Right lobe of liver (tissue), 4 donors: ENCODE measurements at regions not wholly inside any gene's neighbourhood (a gene's known extent, or its start where the extent isn't known, plus 50 kb on each side); places are given as distances from the start of the nearest gene placed in this dataset.

Experiments
- CTCF ChIP-seq, 4 donors: fragments of 200-600 bp in 3 of 4; fragments of 450-650 bp in 1 of 4; IDR thresholded peaks; one replicate each; pipeline versions ENCODE4 v1.5.1 to v1.8.0; 2016 to 2022; ENCODE audit warnings: antibody characterized with exemption in 4 of 4, mild to moderate bottlenecking in 2 of 4
- POLR2A ChIP-seq: fragments of 450-650 bp; IDR thresholded peaks from one replicate; pipeline ENCODE4 v1.6.1; 2017; ENCODE audit warnings: antibody characterized with exemption, mild to moderate bottlenecking
- donor health status: DM: no; HTN: no; CAD: no.
- donor health status: DM: no; HTN: no; CAD: no.
- donor health status: DM: no; HTN: yes; CAD: no.

- TF ChIP-seq CTCF (IDR thresholded peaks at IDR 0.05) (no peak), POLR2A (no peak)
Measured at GRCh38 chr22:49395617-49396016, 432.1 kb downstream of the BRD1 start.
